HEK293T (cell line): ENCODE measurements at regions not wholly inside any gene's neighbourhood (a gene's known extent, or its start where the extent isn't known, plus 50 kb on each side); places are given as distances from the start of the nearest gene placed in this dataset.

Experiments
- CTCF ChIA-PET: fragments of 350-600 bp; formaldehyde crosslinking; extraction: SDS; loops from one replicate; lab custom pipeline; 2021; ENCODE audit warnings: antibody characterized with exemption, inconsistent platforms; lab: Yijun Ruan, JAX
- POLR2A ChIA-PET: fragments of 350-600 bp; formaldehyde crosslinking; extraction: SDS; loops from one replicate; lab custom pipeline; 2020; ENCODE audit warnings: antibody characterized with exemption, inconsistent platforms; lab: Yijun Ruan, JAX
- DNase-seq: peaks from one replicate; pipeline ENCODE4 v3.0.0; 2012; ENCODE audit warnings: mixed read lengths; ENCODE audit errors: extremely low spot score
- ARNT ChIP-seq: fragments of 450-650 bp; IDR thresholded peaks from 2 replicates; pipeline ENCODE4 v1.6.1; 2017; ENCODE audit warnings: mild to moderate bottlenecking
- BHLHE40 ChIP-seq: fragments of 450-650 bp; IDR thresholded peaks from 2 replicates; pipeline ENCODE4 v1.6.1; 2016; ENCODE audit warnings: mild to moderate bottlenecking, moderate library complexity, borderline replicate concordance
- CTBP1 ChIP-seq: fragments of 450-650 bp; IDR thresholded peaks from 2 replicates; pipeline ENCODE4 v1.6.1; 2016; ENCODE audit warnings: borderline replicate concordance
- ELF4 ChIP-seq: fragments of 450-650 bp; IDR thresholded peaks from 2 replicates; pipeline ENCODE4 v1.6.1; 2017; ENCODE audit warnings: antibody characterized with exemption
- FOXA1 ChIP-seq: fragments of 450-650 bp; IDR thresholded peaks from 2 replicates; pipeline ENCODE4 v1.6.1; 2016; ENCODE audit warnings: mild to moderate bottlenecking
- FOXK2 ChIP-seq: fragments of 450-650 bp; IDR thresholded peaks from 2 replicates; pipeline ENCODE4 v1.6.1; 2016; ENCODE audit warnings: mild to moderate bottlenecking
- FOXM1 ChIP-seq: fragments of 450-650 bp; IDR thresholded peaks from 2 replicates; pipeline ENCODE4 v1.6.1; 2017; ENCODE audit warnings: mild to moderate bottlenecking, borderline replicate concordance
- HDGF ChIP-seq: fragments of 450-650 bp; IDR thresholded peaks from 2 replicates; pipeline ENCODE4 v1.6.1; 2017; ENCODE audit warnings: antibody characterized with exemption, borderline replicate concordance
- L3MBTL2 ChIP-seq: fragments of 450-650 bp; conservative IDR thresholded peaks from 2 replicates; pipeline ENCODE4 v1.6.1; 2016; ENCODE audit warnings: mild to moderate bottlenecking
- LEF1 ChIP-seq: fragments of 450-650 bp; IDR thresholded peaks from 2 replicates; pipeline ENCODE4 v1.6.1; 2017; ENCODE audit warnings: mild to moderate bottlenecking, borderline replicate concordance
- NFRKB ChIP-seq: fragments of 450-650 bp; IDR thresholded peaks from 2 replicates; pipeline ENCODE4 v1.6.1; 2016; ENCODE audit warnings: mild to moderate bottlenecking, moderate library complexity
- SP1 ChIP-seq: fragments of 450-650 bp; IDR thresholded peaks from 2 replicates; pipeline ENCODE4 v1.6.1; 2017
- SUZ12 ChIP-seq: fragments of 450-650 bp; IDR thresholded peaks from 2 replicates; pipeline ENCODE4 v1.6.1; 2016; ENCODE audit warnings: mild to moderate bottlenecking
- TARDBP ChIP-seq: fragments of 450-650 bp; IDR thresholded peaks from 2 replicates; pipeline ENCODE4 v1.6.1; 2016
- ZNF384 ChIP-seq: fragments of 450-650 bp; IDR thresholded peaks from 2 replicates; pipeline ENCODE4 v1.6.1; 2016
- TF ChIP-seq, protein P1 (sequence below): fragments of 450-650 bp; IDR thresholded peaks from 2 replicates; pipeline ENCODE4 v1.6.1; 2016

DNA sequence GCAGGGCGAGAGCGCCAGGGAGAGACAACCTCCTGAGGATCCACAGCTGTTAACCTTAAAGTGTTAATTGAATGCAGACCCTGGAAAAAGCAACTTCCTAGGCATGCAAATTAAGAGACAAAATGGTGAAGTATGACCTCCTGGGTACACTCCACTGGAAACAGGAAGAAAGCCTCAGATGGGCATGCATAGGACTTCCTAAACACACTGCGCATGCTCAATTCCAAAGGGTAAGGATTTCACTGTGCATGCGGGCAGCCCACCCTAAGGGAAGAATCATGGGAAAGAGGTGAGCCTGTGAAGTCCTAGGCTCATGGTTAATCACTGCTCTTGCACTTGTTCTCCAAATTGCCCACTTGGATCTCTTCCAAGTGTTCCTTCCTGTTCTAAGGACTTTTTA, 80.5 kb upstream of the CAPRIN2 start:
- CTCF ChIA-PET, result no interaction called here
- TF ChIP-seq FOXM1 (no peak), FOXA1 (no peak), BHLHE40 (no peak), L3MBTL2 (no peak), ZNF384 (no peak), FOXK2 (no peak), HDGF (no peak), ARNT (no peak), SP1 (no peak), ELF4 (no peak), LEF1 (no peak), CTBP1 (no peak)
- TF ChIP-seq, protein P1, sequence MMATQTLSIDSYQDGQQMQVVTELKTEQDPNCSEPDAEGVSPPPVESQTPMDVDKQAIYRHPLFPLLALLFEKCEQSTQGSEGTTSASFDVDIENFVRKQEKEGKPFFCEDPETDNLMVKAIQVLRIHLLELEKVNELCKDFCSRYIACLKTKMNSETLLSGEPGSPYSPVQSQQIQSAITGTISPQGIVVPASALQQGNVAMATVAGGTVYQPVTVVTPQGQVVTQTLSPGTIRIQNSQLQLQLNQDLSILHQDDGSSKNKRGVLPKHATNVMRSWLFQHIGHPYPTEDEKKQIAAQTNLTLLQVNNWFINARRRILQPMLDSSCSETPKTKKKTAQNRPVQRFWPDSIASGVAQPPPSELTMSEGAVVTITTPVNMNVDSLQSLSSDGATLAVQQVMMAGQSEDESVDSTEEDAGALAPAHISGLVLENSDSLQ, result no peak
- no peak for DNase-seq
- POLR2A ChIA-PET, result no interaction called here

DNA sequence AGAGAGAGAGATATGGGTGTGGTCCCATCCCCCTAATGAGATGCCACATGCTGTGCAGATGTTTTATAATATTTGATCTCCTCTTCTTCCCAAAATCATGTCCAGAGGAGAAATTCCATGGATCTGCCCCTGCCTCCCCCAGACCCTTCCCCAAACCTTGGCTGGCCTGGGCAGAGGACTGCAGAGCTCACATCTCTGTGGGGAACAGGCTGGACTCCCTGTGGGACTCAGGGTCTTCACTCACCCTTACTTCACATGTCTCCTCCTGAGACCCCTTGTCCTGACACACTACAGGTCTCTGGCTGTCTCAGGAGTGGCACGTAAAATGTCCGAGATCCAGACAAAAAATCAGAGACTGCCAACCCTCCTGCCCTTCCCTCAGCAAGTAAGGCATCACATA, 76.0 kb upstream of the CAPRIN2 start:
- POLR2A ChIA-PET, result no interaction called here
- CTCF ChIA-PET, result interaction anchor here (0.7 kb wide), 1 partner anchor 13 kb away, joined by 3 read pairs; no protein-coding TSS in a partner anchor
- no peak for DNase-seq
- TF ChIP-seq SUZ12, result no peak
- no peak for TF ChIP-seq FOXK2
- TF ChIP-seq NFRKB, result no peak
- TF ChIP-seq, protein P1, result no peak
- TF ChIP-seq CTBP1, result no peak
- TF ChIP-seq FOXA1, result no peak
- TF ChIP-seq SP1, result no peak
- no peak for TF ChIP-seq FOXM1
- TF ChIP-seq TARDBP, result no peak
- TF ChIP-seq HDGF, result no peak
- no peak for TF ChIP-seq LEF1
- no peak for TF ChIP-seq BHLHE40
- TF ChIP-seq ARNT, result no peak
- TF ChIP-seq ELF4, result no peak
- no peak for TF ChIP-seq L3MBTL2

DNA sequence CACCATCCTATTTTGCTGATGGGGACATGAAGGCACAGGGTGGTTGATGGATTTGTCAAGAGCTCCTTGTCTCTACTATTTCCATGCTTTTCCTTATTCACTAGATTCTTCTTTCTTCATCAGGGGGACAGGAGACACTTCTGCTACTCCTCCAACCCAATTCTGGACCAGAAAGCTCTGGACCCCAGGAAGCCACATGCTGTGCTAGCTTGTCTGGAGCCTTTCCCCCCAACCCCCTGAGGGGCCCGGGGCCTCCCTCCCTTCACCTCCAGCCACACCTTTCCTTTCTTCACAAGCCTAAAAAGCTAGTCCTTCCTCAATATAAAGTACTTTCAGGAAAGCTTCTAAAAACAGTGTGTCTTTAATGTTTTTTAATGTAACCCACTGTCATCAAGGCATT, 75.1 kb upstream of the CAPRIN2 start:
- no peak for DNase-seq
- TF ChIP-seq ELF4 (no peak), L3MBTL2 (no peak), ARNT (no peak), FOXM1 (no peak), FOXK2 (no peak), SP1 (no peak), TARDBP (no peak), HDGF (no peak), SUZ12 (no peak), LEF1 (no peak)
- TF ChIP-seq, protein P1, result no peak
- ChIA-PET POLR2A (no interaction called here), CTCF (no interaction called here)

DNA sequence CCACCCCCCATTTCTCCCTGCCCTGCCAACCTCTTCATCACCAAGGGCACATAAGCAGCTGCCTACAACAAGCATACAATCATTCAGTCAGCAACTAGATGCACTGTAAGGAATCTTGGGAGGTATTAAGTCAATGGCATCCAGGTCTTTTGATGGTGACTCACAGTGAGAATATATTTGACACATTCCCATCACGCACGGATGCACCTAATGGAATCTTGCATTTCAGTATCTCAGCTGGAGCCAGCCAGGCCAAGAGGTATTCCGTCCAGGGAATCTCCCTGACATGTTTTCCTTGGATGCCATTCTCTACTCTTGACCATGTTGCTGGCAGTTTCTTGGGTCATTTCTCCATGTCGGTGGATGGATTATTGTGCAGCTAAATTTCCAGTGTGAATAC, 73.9 kb upstream of the CAPRIN2 start:
- ChIA-PET CTCF (no interaction called here), POLR2A (no interaction called here)
- TF ChIP-seq LEF1 (no peak), FOXA1 (no peak), ELF4 (no peak), ZNF384 (no peak), SUZ12 (no peak), L3MBTL2 (no peak), FOXM1 (no peak), ARNT (no peak)
- DNase-seq, result no peak

DNA sequence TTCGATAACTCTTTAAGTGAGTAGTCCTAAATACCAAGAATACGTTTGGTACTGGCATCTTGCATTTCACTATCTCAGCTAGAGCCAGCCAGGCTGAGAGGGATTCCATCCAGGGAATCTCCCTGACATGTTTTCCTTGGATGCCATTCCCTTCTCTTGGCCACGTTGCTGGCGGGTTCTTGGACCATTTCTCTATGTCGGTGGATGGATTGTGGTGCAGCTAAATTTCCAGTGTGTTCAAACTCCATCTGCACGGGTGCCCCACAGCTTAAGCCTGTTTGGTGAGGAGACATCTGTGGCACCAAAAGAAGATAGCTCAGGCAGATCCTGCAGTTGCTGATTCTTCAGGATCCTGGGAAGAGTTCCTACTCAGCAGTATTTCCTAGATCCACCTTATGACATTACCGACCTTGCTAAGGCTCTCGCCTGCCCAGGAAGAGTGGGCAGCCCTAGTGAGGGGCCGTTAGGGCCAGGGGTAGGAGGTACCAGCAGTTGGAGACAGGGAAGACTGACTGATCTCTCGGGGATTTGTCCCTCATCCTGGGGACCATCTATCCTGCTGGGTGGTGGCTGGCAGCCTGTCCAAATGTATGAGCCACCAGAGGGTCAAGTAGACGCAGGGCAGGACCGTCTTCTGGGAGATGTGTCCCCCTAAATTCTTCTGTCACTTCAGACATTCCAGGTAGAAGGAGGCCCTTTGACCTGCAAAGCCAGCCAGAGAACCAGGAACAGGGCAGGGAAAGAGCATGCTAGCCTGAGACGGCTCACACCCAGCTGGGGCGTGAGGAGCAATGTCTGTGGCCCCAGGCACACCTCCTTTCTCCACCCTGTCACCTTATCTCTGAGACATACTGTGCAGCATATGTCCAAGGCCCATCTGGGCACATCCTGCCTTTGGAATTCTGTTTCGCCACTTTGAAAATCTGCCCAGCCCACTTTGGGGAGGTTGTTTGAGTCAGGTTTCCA, 72.6 kb upstream of the CAPRIN2 start:
- ChIA-PET POLR2A (no interaction called here), CTCF (interaction anchor here (0.7 kb wide), 1 partner anchor 17 kb away, joined by 5 read pairs; no protein-coding TSS in a partner anchor)
- DNase-seq, result no peak
- TF ChIP-seq FOXA1 (no peak), SP1 (no peak), TARDBP (no peak), BHLHE40 (no peak), FOXK2 (no peak), L3MBTL2 (no peak), SUZ12 (no peak), HDGF (no peak), FOXM1 (no peak), LEF1 (no peak), ELF4 (no peak), ZNF384 (no peak), ARNT (no peak), CTBP1 (no peak), NFRKB (no peak)
- TF ChIP-seq, protein P1, result no peak
